H9 (cell line): ENCODE measurements at regions not wholly inside any gene's neighbourhood (a gene's known extent, or its start where the extent isn't known, plus 50 kb on each side); places are given as distances from the start of the nearest gene placed in this dataset.

Experiments used
- DNase-seq: peaks from one replicate; pipeline ENCODE4 v3.0.0-alpha.2; 2017
- H2AFZ ChIP-seq: one replicate; pipeline ENCODE4 v1.6.1; 2013; ENCODE audit warnings: mild to moderate bottlenecking, low read length, control low read depth, moderate library complexity
- H2AK5ac ChIP-seq: 2 replicates; pipeline ENCODE4 v1.6.1; 2013; ENCODE audit warnings: low read length, control low read depth, mixed read lengths; ENCODE audit not compliant: insufficient read length
- H2BK120ac ChIP-seq: one replicate; pipeline ENCODE4 v1.6.1; 2013; ENCODE audit warnings: low read depth, mild to moderate bottlenecking, low read length, control low read depth, inconsistent platforms; ENCODE audit not compliant: poor library complexity, severe bottlenecking
- H2BK12ac ChIP-seq: 2 replicates; pipeline ENCODE4 v1.6.1; 2013; ENCODE audit warnings: low read length, control low read depth, mixed read lengths, low read depth; ENCODE audit not compliant: insufficient read length
- H2BK15ac ChIP-seq: 2 replicates; pipeline ENCODE4 v1.6.1; 2013; ENCODE audit warnings: low read depth, low read length, control low read depth
- H2BK20ac ChIP-seq: one replicate; pipeline ENCODE4 v1.6.1; 2013; ENCODE audit warnings: low read depth, mild to moderate bottlenecking, low read length, control low read depth, inconsistent platforms; ENCODE audit not compliant: poor library complexity, severe bottlenecking
- H2BK5ac ChIP-seq: 2 replicates; pipeline ENCODE4 v1.6.1; 2013; ENCODE audit warnings: low read length, control low read depth, mixed read lengths; ENCODE audit not compliant: insufficient read length
- H3K14ac ChIP-seq: 2 replicates; pipeline ENCODE4 v1.6.1; 2013; ENCODE audit warnings: low read length, control low read depth; ENCODE audit not compliant: insufficient read depth
- H3K18ac ChIP-seq: 2 replicates; pipeline ENCODE4 v1.6.1; 2013; ENCODE audit warnings: low read depth, mild to moderate bottlenecking, mixed read lengths, low read length, control low read depth; ENCODE audit not compliant: insufficient read length
- H3K23ac ChIP-seq: 2 replicates; pipeline ENCODE4 v1.6.1; 2013; ENCODE audit warnings: low read length, control low read depth, mixed read lengths, low read depth; ENCODE audit not compliant: insufficient read length
- H3K23me2 ChIP-seq: 2 replicates; pipeline ENCODE4 v1.6.1; 2013; ENCODE audit warnings: low read depth, mild to moderate bottlenecking, mixed read lengths, low read length, control low read depth; ENCODE audit not compliant: insufficient read length, poor library complexity, severe bottlenecking
- H3K27ac ChIP-seq: 2 replicates; pipeline ENCODE4 v1.5.1; 2013; ENCODE audit warnings: low read length, control low read depth, mixed read lengths, low read depth; ENCODE audit not compliant: insufficient read length
- H3K27me3 ChIP-seq: 2 replicates; pipeline ENCODE4 v1.6.1; 2013; ENCODE audit warnings: low read length, control low read depth, inconsistent platforms; ENCODE audit not compliant: insufficient read depth
- H3K4ac ChIP-seq: 2 replicates; pipeline ENCODE4 v1.6.1; 2013; ENCODE audit warnings: low read depth, mild to moderate bottlenecking, control low read depth, inconsistent platforms, low read length, moderate library complexity
- H3K4me1 ChIP-seq: 2 replicates; pipeline ENCODE4 v1.6.1; 2013; ENCODE audit warnings: low read length, control low read depth, inconsistent platforms; ENCODE audit not compliant: insufficient read depth
- H3K4me2 ChIP-seq: 2 replicates; pipeline ENCODE4 v1.6.1; 2013; ENCODE audit warnings: low read length, control low read depth, mixed read lengths; ENCODE audit not compliant: insufficient read length, insufficient read depth
- H3K56ac ChIP-seq: 2 replicates; pipeline ENCODE4 v1.6.1; 2013; ENCODE audit warnings: low read depth, mild to moderate bottlenecking, mixed read lengths, low read length, control low read depth; ENCODE audit not compliant: insufficient read length
- H3K79me1 ChIP-seq: 2 replicates; pipeline ENCODE4 v1.6.1; 2013; ENCODE audit warnings: low read depth, mild to moderate bottlenecking, moderate library complexity, low read length, control low read depth, inconsistent platforms; ENCODE audit not compliant: insufficient read depth, poor library complexity, severe bottlenecking
- H3K79me2 ChIP-seq: 2 replicates; pipeline ENCODE4 v1.6.1; 2013; ENCODE audit warnings: low read length, control low read depth, inconsistent platforms; ENCODE audit not compliant: insufficient read depth
- H3K9ac ChIP-seq: 2 replicates; pipeline ENCODE4 v1.6.1; 2013; ENCODE audit warnings: low read length, control low read depth, mixed read lengths; ENCODE audit not compliant: insufficient read length; ENCODE audit errors: extremely low read depth
- H3K9me3 ChIP-seq: one replicate; pipeline ENCODE4 v1.6.1; 2013; ENCODE audit warnings: low read depth, low read length, inconsistent platforms; ENCODE audit not compliant: control insufficient read depth
- H3T11ph ChIP-seq: one replicate; pipeline ENCODE4 v1.6.1; 2013; ENCODE audit warnings: mild to moderate bottlenecking, low read length, control low read depth, inconsistent platforms
- H4K20me1 ChIP-seq: one replicate; pipeline ENCODE4 v1.6.1; 2013; ENCODE audit not compliant: control insufficient read depth, insufficient read length, insufficient read depth
- H4K5ac ChIP-seq: 2 replicates; pipeline ENCODE4 v1.6.1; 2013; ENCODE audit warnings: low read depth, mild to moderate bottlenecking, mixed read lengths, low read length, control low read depth; ENCODE audit not compliant: insufficient read length
- H4K8ac ChIP-seq: replicated peaks from 2 replicates; pipeline ENCODE4 v1.6.1; 2013; ENCODE audit warnings: low read length, control low read depth, mixed read lengths, low read depth; ENCODE audit not compliant: insufficient read length
- H4K91ac ChIP-seq: 2 replicates; pipeline ENCODE4 v1.6.1; 2013; ENCODE audit warnings: low read depth, mild to moderate bottlenecking, moderate library complexity, mixed read lengths, low read length, control low read depth; ENCODE audit not compliant: insufficient read length
- H3K27ac Mint-ChIP-seq, 3 experiments: 2 replicates in 2 of 3; 3 replicates in 1 of 3; pipeline ENCODE4 v1.8.0; 2020 to 2021; ENCODE audit warnings: mixed read lengths in 3 of 3, mild to moderate bottlenecking in 1 of 3, moderate library complexity in 1 of 3
- H3K27me3 Mint-ChIP-seq: 2 replicates; pipeline ENCODE4 v1.8.0; 2021; ENCODE audit warnings: low read depth, mild to moderate bottlenecking, moderate library complexity, mixed read lengths
- H3K36me3 Mint-ChIP-seq, 3 experiments: 2 replicates in 2 of 3; 3 replicates in 1 of 3; pipeline ENCODE4 v1.8.0; 2020 to 2021; ENCODE audit warnings: low read depth in 3 of 3, mixed read lengths in 3 of 3; ENCODE audit not compliant: insufficient read depth in 1 of 3
- H3K4me1 Mint-ChIP-seq, 2 experiments: 2 replicates each; pipeline ENCODE4 v1.8.0; 2020; ENCODE audit warnings: mixed read lengths in 2 of 2
- H3K4me3 Mint-ChIP-seq, 2 experiments: 2 replicates in 1 of 2; 3 replicates in 1 of 2; pipeline ENCODE4 v1.8.0; 2020 to 2021; ENCODE audit warnings: mild to moderate bottlenecking in 2 of 2, mixed read lengths in 2 of 2, moderate library complexity in 1 of 2
- H3K9me3 Mint-ChIP-seq, 2 experiments: 2 replicates in 1 of 2; 3 replicates in 1 of 2; pipeline ENCODE4 v1.8.0; 2020; ENCODE audit warnings: mild to moderate bottlenecking in 2 of 2, mixed read lengths in 2 of 2, moderate library complexity in 1 of 2
- CTCF ChIP-seq: fragments of 200-600 bp; sonication (generic); conservative IDR thresholded peaks from 3 replicates; pipeline ENCODE4 v1.8.0; 2021; ENCODE audit warnings: antibody characterized with exemption, mild to moderate bottlenecking
- WGBS: extraction: QIAGEN DNeasy Blood & Tissue Kit; methylation state at CpG from one replicate; pipeline ENCODE4 v1.1.7; 2013; ENCODE audit warnings: missing lambda C conversion rate, low lambda C conversion rate, mixed read lengths; ENCODE audit not compliant: insufficient read length; ENCODE audit errors: extremely low coverage; 5-methylcytosine and 5-hydroxymethylcytosine counted together

- Histone ChIP-seq H4K5ac (no peak overlapping the region), H3K27ac (no peak overlapping the region), H3K14ac (no peak overlapping the region), H2AK5ac (no peak overlapping the region), H2AFZ (no peak overlapping the region), H3T11ph (no peak overlapping the region), H4K8ac (no peak overlapping the region), H3K18ac (no peak overlapping the region), H2BK5ac (no peak overlapping the region), H3K79me1 (no peaks in the 10 kb centered on the region), H2BK120ac (no peak overlapping the region), H3K23me2 (no peaks in the 10 kb centered on the region), H3K9ac (no peak overlapping the region), H4K91ac (no peak overlapping the region), H3K4me2 (no peak overlapping the region), H3K4me1 (no peaks in the 10 kb centered on the region; the same call in 1 of the 2 replicates), H2BK15ac (no peak overlapping the region), H3K56ac (no peak overlapping the region), H3K9me3 (no peaks in the 10 kb centered on the region), H2BK12ac (no peak overlapping the region), H3K23ac (no peak overlapping the region), H4K20me1 (no peaks in the 10 kb centered on the region), H3K4ac (no peak overlapping the region), H3K27me3 (no peaks in the 10 kb centered on the region), H3K79me2 (no peaks in the 10 kb centered on the region), H2BK20ac (no peak overlapping the region)
- no CpG with 5 or more reads among the region's 18 CpGs for WGBS
- peak overlapping the region in 1 of 3 experiments; percentile 31; a peak in 1 of 7 replicates for H3K27ac Mint-ChIP-seq
- H3K9me3 Mint-ChIP-seq = no peaks in the 10 kb centered on the region
- H3K36me3 Mint-ChIP-seq = no peaks in the 10 kb centered on the region
- H3K4me1 Mint-ChIP-seq = peaks cover 6 to 8% of the 10 kb centered on the region in 2 experiments; a peak in 3 of 4 replicates
- no peak for DNase-seq
- TF ChIP-seq CTCF = no peak
- H3K4me3 Mint-ChIP-seq = no peak overlapping the region
- H3K27me3 Mint-ChIP-seq = no peaks in the 10 kb centered on the region; the same call in 1 of the 2 replicates
Measured at GRCh38 chr20:20796766-20797440, 84.5 kb upstream of the RALGAPA2 start.
